Lower leg skin (tissue), 3 donors: ENCODE measurements at regions not wholly inside any gene's neighbourhood (a gene's known extent, or its start where the extent isn't known, plus 50 kb on each side); places are given as distances from the start of the nearest gene placed in this dataset.

ENCODE experiments used
- CTCF ChIP-seq, 3 donors: fragments of 450-650 bp; IDR thresholded peaks; one replicate each; pipeline ENCODE4 v1.5.1; 2016; ENCODE audit warnings: antibody characterized with exemption in 3 of 3, mild to moderate bottlenecking in 3 of 3, moderate library complexity in 2 of 3
- POLR2A ChIP-seq, 2 donors: fragments of 450-650 bp; IDR thresholded peaks; one replicate each; pipeline ENCODE4 v1.6.1; 2016 to 2017; ENCODE audit warnings: antibody characterized with exemption in 2 of 2, mild to moderate bottlenecking in 1 of 2, moderate library complexity in 1 of 2

GRCh38 chr6:105750089-105750488, 336.0 kb upstream of the PRDM1 start:
- no peak for TF ChIP-seq CTCF (IDR thresholded peaks at IDR 0.05)
- no peak for TF ChIP-seq POLR2A (IDR thresholded peaks at IDR 0.05)
